Activated naive CD8-positive, alpha-beta T cell treated with anti-CD3 and anti-CD28 coated beads, Interleukin-2, amount 50 U/mL, for 24 hours (primary cell): ENCODE measurements at regions not wholly inside any gene's neighbourhood (a gene's known extent, or its start where the extent isn't known, plus 50 kb on each side); places are given as distances from the start of the nearest gene placed in this dataset.

Source experiments
- ATAC-seq: fragments of 150-1000 bp; cut with Tn5 transposase; one replicate; pipeline ENCODE4 v1.10.0; 2021
- DNase-seq: peaks from one replicate; pipeline ENCODE4 v3.0.0; 2021
- H3K27ac Mint-ChIP-seq: one replicate; pipeline ENCODE4 v1.8.0; 2021; ENCODE audit warnings: mild to moderate bottlenecking, mixed read lengths
- H3K27me3 Mint-ChIP-seq: one replicate; pipeline ENCODE4 v1.8.0; 2021; ENCODE audit warnings: mixed read lengths
- H3K36me3 Mint-ChIP-seq: one replicate; pipeline ENCODE4 v1.8.0; 2021; ENCODE audit warnings: low read depth, mixed read lengths
- H3K4me1 Mint-ChIP-seq: one replicate; pipeline ENCODE4 v1.8.0; 2021; ENCODE audit warnings: mixed read lengths
- H3K4me3 Mint-ChIP-seq: one replicate; pipeline ENCODE4 v1.8.0; 2021; ENCODE audit warnings: mild to moderate bottlenecking, moderate library complexity, mixed read lengths
- H3K9me3 Mint-ChIP-seq: one replicate; pipeline ENCODE4 v1.8.0; 2021; ENCODE audit warnings: mixed read lengths

GRCh38 chr3:6577584-6577983 lies 283.3 kb upstream of the GRM7 start:
- Mint-ChIP-seq H3K27me3 (no peaks in the 10 kb centered on the region), H3K9me3 (peaks cover 9% of the 10 kb centered on the region), H3K4me3 (no peak overlapping the region), H3K27ac (no peak overlapping the region), H3K36me3 (no peaks in the 10 kb centered on the region), H3K4me1 (no peaks in the 10 kb centered on the region)
- ATAC-seq (no peak), DNase-seq (no peak)

GRCh38 chr3:6578526-6578925 lies 282.4 kb upstream of the GRM7 start:
- Mint-ChIP-seq H3K27me3 (no peaks in the 10 kb centered on the region), H3K36me3 (no peaks in the 10 kb centered on the region), H3K27ac (no peak overlapping the region), H3K4me1 (no peaks in the 10 kb centered on the region), H3K9me3 (peaks cover 9% of the 10 kb centered on the region), H3K4me3 (no peak overlapping the region)
- ATAC-seq: no peak
- DNase-seq: no peak

- Mint-ChIP-seq H3K36me3 (no peaks in the 10 kb centered on the region), H3K4me1 (no peaks in the 10 kb centered on the region)
- ATAC-seq: no peak
Measured at GRCh38 chr3:6580808-6581207, 280.1 kb upstream of the GRM7 start.

GRCh38 chr3:6585360-6585759 lies 275.6 kb upstream of the GRM7 start:
- no peaks in the 10 kb centered on the region for H3K27me3 Mint-ChIP-seq
- DNase-seq: no peak
- H3K27ac Mint-ChIP-seq: no peak overlapping the region
- no peak for ATAC-seq
- no peak overlapping the region for H3K4me3 Mint-ChIP-seq
- no peaks in the 10 kb centered on the region for H3K4me1 Mint-ChIP-seq
- peaks cover 15% of the 10 kb centered on the region for H3K9me3 Mint-ChIP-seq
- H3K36me3 Mint-ChIP-seq: no peaks in the 10 kb centered on the region

More at GRCh38 chr3:6580808-6581207, 280.1 kb upstream of the GRM7 start:
- no peak overlapping the region for H3K4me3 Mint-ChIP-seq
- H3K9me3 Mint-ChIP-seq: peaks cover 14% of the 10 kb centered on the region
- no peak overlapping the region for H3K27ac Mint-ChIP-seq
- no peak for DNase-seq
- H3K27me3 Mint-ChIP-seq: no peaks in the 10 kb centered on the region

- Mint-ChIP-seq H3K27ac (no peak overlapping the region), H3K27me3 (no peaks in the 10 kb centered on the region), H3K36me3 (no peaks in the 10 kb centered on the region), H3K9me3 (peaks cover 5% of the 10 kb centered on the region), H3K4me3 (no peak overlapping the region), H3K4me1 (no peaks in the 10 kb centered on the region)
- no peak for DNase-seq
- no peak for ATAC-seq
Measured at GRCh38 chr3:6600237-6600636, 260.7 kb upstream of the GRM7 start.

GRCh38 chr3:6601374-6601773 lies 259.5 kb upstream of the GRM7 start:
- Mint-ChIP-seq H3K4me1 (no peaks in the 10 kb centered on the region), H3K9me3 (peaks cover 11% of the 10 kb centered on the region), H3K27me3 (no peaks in the 10 kb centered on the region), H3K36me3 (no peaks in the 10 kb centered on the region), H3K4me3 (no peak overlapping the region), H3K27ac (no peak overlapping the region)
- ATAC-seq: no peak
- no peak for DNase-seq

- no peaks in the 10 kb centered on the region for H3K36me3 Mint-ChIP-seq
- peaks cover 12% of the 10 kb centered on the region for H3K9me3 Mint-ChIP-seq
- no peaks in the 10 kb centered on the region for H3K4me1 Mint-ChIP-seq
Measured at GRCh38 chr3:6602329-6602728, 258.6 kb upstream of the GRM7 start.

GRCh38 chr3:6605227-6605626 lies 255.7 kb upstream of the GRM7 start:
- ATAC-seq (no peak), DNase-seq (no peak)
- no peaks in the 10 kb centered on the region for H3K36me3 Mint-ChIP-seq
- peaks cover 20% of the 10 kb centered on the region for H3K9me3 Mint-ChIP-seq
- no peaks in the 10 kb centered on the region for H3K4me1 Mint-ChIP-seq
- no peaks in the 10 kb centered on the region for H3K27me3 Mint-ChIP-seq
- no peak overlapping the region for H3K4me3 Mint-ChIP-seq
- no peak overlapping the region for H3K27ac Mint-ChIP-seq

More at GRCh38 chr3:6602329-6602728, 258.6 kb upstream of the GRM7 start:
- H3K27me3 Mint-ChIP-seq: no peaks in the 10 kb centered on the region
- H3K4me3 Mint-ChIP-seq: no peak overlapping the region
- no peak overlapping the region for H3K27ac Mint-ChIP-seq
- no peak for ATAC-seq
- DNase-seq: no peak

- H3K4me1 Mint-ChIP-seq: no peaks in the 10 kb centered on the region
- H3K27ac Mint-ChIP-seq: no peak overlapping the region
- no peaks in the 10 kb centered on the region for H3K36me3 Mint-ChIP-seq
- H3K27me3 Mint-ChIP-seq: no peaks in the 10 kb centered on the region
- no peak overlapping the region for H3K4me3 Mint-ChIP-seq
- peaks cover 26% of the 10 kb centered on the region for H3K9me3 Mint-ChIP-seq
- no peak for DNase-seq
- ATAC-seq: no peak
Measured at GRCh38 chr3:6608843-6609242, 252.1 kb upstream of the GRM7 start.

- no peak for ATAC-seq
- peaks cover 21% of the 10 kb centered on the region for H3K9me3 Mint-ChIP-seq
- no peak overlapping the region for H3K4me3 Mint-ChIP-seq
- H3K27ac Mint-ChIP-seq: no peak overlapping the region
- no peak for DNase-seq
- H3K36me3 Mint-ChIP-seq: no peaks in the 10 kb centered on the region
- no peaks in the 10 kb centered on the region for H3K4me1 Mint-ChIP-seq
- no peaks in the 10 kb centered on the region for H3K27me3 Mint-ChIP-seq
Measured at GRCh38 chr3:6612034-6612616, 248.8 kb upstream of the GRM7 start.

GRCh38 chr3:6622260-6622659 lies 238.7 kb upstream of the GRM7 start:
- no peak overlapping the region for H3K4me3 Mint-ChIP-seq
- peaks cover 5% of the 10 kb centered on the region for H3K9me3 Mint-ChIP-seq
- DNase-seq (no peak), ATAC-seq (no peak)
- no peaks in the 10 kb centered on the region for H3K4me1 Mint-ChIP-seq
- no peak overlapping the region for H3K27ac Mint-ChIP-seq
- H3K27me3 Mint-ChIP-seq: no peaks in the 10 kb centered on the region
- H3K36me3 Mint-ChIP-seq: no peaks in the 10 kb centered on the region

- Mint-ChIP-seq H3K4me3 (no peak overlapping the region), H3K27ac (no peak overlapping the region), H3K9me3 (peaks cover 5% of the 10 kb centered on the region), H3K27me3 (no peaks in the 10 kb centered on the region), H3K36me3 (no peaks in the 10 kb centered on the region), H3K4me1 (no peaks in the 10 kb centered on the region)
- DNase-seq (no peak), ATAC-seq (no peak)
Measured at GRCh38 chr3:6622712-6623111, 238.2 kb upstream of the GRM7 start.

GRCh38 chr3:6631376-6631775 lies 229.5 kb upstream of the GRM7 start:
- Mint-ChIP-seq H3K27me3 (no peaks in the 10 kb centered on the region), H3K9me3 (peaks cover 9% of the 10 kb centered on the region), H3K36me3 (no peaks in the 10 kb centered on the region), H3K4me1 (no peaks in the 10 kb centered on the region), H3K4me3 (no peak overlapping the region), H3K27ac (no peak overlapping the region)
- DNase-seq (no peak), ATAC-seq (no peak)

GRCh38 chr3:6640907-6641306 lies 220.0 kb upstream of the GRM7 start:
- ATAC-seq: no peak
- Mint-ChIP-seq H3K27ac (no peak overlapping the region), H3K9me3 (peaks cover 21% of the 10 kb centered on the region), H3K4me3 (no peak overlapping the region), H3K36me3 (no peaks in the 10 kb centered on the region), H3K27me3 (no peaks in the 10 kb centered on the region), H3K4me1 (no peaks in the 10 kb centered on the region)
- DNase-seq: no peak

GRCh38 chr3:6644070-6644929 lies 216.6 kb upstream of the GRM7 start:
- no peaks in the 10 kb centered on the region for H3K27me3 Mint-ChIP-seq
- no peak for DNase-seq

More at GRCh38 chr3:6644070-6644929, 216.6 kb upstream of the GRM7 start:
- no peak overlapping the region for H3K4me3 Mint-ChIP-seq
- no peaks in the 10 kb centered on the region for H3K4me1 Mint-ChIP-seq
- no peaks in the 10 kb centered on the region for H3K36me3 Mint-ChIP-seq
- no peak overlapping the region for H3K27ac Mint-ChIP-seq
- H3K9me3 Mint-ChIP-seq: peaks cover 15% of the 10 kb centered on the region
- no peak for ATAC-seq
